PC-9 (cell line): ENCODE measurements at regions not wholly inside any gene's neighbourhood (a gene's known extent, or its start where the extent isn't known, plus 50 kb on each side); places are given as distances from the start of the nearest gene placed in this dataset.

Experiments used
- EZH2 ChIP-seq: fragments of 200-600 bp; sonication (generic); IDR thresholded peaks from 2 replicates; pipeline ENCODE4 v1.8.0; 2017; ENCODE audit warnings: antibody characterized with exemption, low read depth
- TF ChIP-seq, protein P1 (sequence below): fragments of 200-600 bp; sonication (generic); conservative IDR thresholded peaks from 2 replicates; pipeline ENCODE4 v1.6.1; 2017; ENCODE audit warnings: mixed run types, antibody characterized with exemption, mild to moderate bottlenecking, moderate library complexity

DNA sequence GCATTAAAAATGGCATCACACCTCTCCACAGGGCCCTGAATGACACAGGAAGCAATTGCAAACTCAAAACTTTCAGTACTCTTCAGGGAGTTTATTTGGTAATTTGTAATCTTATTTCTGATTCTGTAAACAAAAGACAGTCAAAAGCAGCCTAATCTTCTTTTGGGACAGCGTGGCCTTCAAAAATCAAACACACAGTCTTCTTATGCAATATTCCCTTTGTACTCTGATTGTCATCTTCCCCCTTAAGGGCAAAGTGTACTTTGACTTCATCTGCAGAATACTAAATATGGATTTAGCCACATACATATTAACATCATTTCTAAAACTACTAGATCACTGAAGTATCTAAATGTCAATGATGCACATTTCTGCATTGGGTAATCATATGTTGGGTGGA, 322.0 kb downstream of the MZT1 start:
- TF ChIP-seq, protein P1, sequence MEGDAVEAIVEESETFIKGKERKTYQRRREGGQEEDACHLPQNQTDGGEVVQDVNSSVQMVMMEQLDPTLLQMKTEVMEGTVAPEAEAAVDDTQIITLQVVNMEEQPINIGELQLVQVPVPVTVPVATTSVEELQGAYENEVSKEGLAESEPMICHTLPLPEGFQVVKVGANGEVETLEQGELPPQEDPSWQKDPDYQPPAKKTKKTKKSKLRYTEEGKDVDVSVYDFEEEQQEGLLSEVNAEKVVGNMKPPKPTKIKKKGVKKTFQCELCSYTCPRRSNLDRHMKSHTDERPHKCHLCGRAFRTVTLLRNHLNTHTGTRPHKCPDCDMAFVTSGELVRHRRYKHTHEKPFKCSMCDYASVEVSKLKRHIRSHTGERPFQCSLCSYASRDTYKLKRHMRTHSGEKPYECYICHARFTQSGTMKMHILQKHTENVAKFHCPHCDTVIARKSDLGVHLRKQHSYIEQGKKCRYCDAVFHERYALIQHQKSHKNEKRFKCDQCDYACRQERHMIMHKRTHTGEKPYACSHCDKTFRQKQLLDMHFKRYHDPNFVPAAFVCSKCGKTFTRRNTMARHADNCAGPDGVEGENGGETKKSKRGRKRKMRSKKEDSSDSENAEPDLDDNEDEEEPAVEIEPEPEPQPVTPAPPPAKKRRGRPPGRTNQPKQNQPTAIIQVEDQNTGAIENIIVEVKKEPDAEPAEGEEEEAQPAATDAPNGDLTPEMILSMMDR = no peak
- TF ChIP-seq EZH2 = no peak
